ENCODE measurements at regions not wholly inside any gene's neighbourhood (a gene's known extent, or its start where the extent isn't known, plus 50 kb on each side); places are given as distances from the start of the nearest gene placed in this dataset.

GRCh38 chr2:216911008-216911407, 51.1 kb upstream of the TNP1 start:
- Mint-ChIP-seq H3K27me3 (ENCODE audit: insufficient read depth, low read depth, poor library complexity) (no peaks in the 10 kb centered on the region), H3K36me3 (ENCODE audit: low read depth) (no peaks in the 10 kb centered on the region), H3K27ac (no peak overlapping the region), H3K4me1 (no peaks in the 10 kb centered on the region), H3K9me3 (no peaks in the 10 kb centered on the region), H3K4me3 (no peak overlapping the region)
- DNase-seq (ENCODE audit: low spot score): no peak
- Histone ChIP-seq H3K4me3 (no peak overlapping the region), H3K4me2 (no peak overlapping the region), H3K9me2 (ENCODE audit: insufficient read depth) (peaks cover 4% of the 10 kb centered on the region; the same call in 1 of the 2 replicates), H3K36me3 (ENCODE audit: insufficient read depth) (no peaks in the 10 kb centered on the region), H3K4me1 (ENCODE audit: insufficient read depth) (no peaks in the 10 kb centered on the region), H3F3A (replicated peaks; ENCODE audit: low read depth) (no peaks in the 10 kb centered on the region), H3K79me2 (replicated peaks; ENCODE audit: insufficient read depth) (no peaks in the 10 kb centered on the region), H4K20me1 (replicated peaks; ENCODE audit: insufficient read depth) (no peaks in the 10 kb centered on the region), H3K27ac (ENCODE audit: low read depth) (no peak overlapping the region), H3K27me3 (ENCODE audit: insufficient read depth) (no peaks in the 10 kb centered on the region), H2AFZ (no peak overlapping the region)
- no peak for TF ChIP-seq ZNF114 (CRISPR knock-in tag; IDR thresholded peaks at IDR 0.05)
- TF ChIP-seq NANOG (IDR thresholded peaks at IDR 0.05; ENCODE audit: borderline replicate concordance): no peak
- TF ChIP-seq ZNF331 (CRISPR knock-in tag; IDR thresholded peaks at IDR 0.05; ENCODE audit: low read depth): no peak
- no peak for TF ChIP-seq CTCF (conservative IDR thresholded peaks at IDR 0.05; ENCODE audit: low read depth in 2 of 2)
- TF ChIP-seq EZH2 (IDR thresholded peaks at IDR 0.05; ENCODE audit: low read depth, unreplicated experiment): no peak
- no peak for TF ChIP-seq STAT1 (IDR thresholded peaks at IDR 0.05; ENCODE audit: unreplicated experiment)
- no peak for TF ChIP-seq JUNB (IDR thresholded peaks at IDR 0.05; ENCODE audit: unreplicated experiment)
- TF ChIP-seq EZH2phosphoT487 (IDR thresholded peaks at IDR 0.05; ENCODE audit: unreplicated experiment): no peak
- no peak for ATAC-seq

GRCh38 chr2:216909541-216910210, 49.8 kb upstream of the TNP1 start:
- no peaks in the 10 kb centered on the region for H3K27me3 Mint-ChIP-seq (ENCODE audit: insufficient read depth, low read depth, poor library complexity)
- no peak overlapping the region for H3K4me3 ChIP-seq
- no peak overlapping the region for H3K4me2 ChIP-seq
- H3K9me2 ChIP-seq (ENCODE audit: insufficient read depth): peaks cover 4% of the 10 kb centered on the region; the same call in 1 of the 2 replicates
- no peak overlapping the region for H2AFZ ChIP-seq
- H3K27ac Mint-ChIP-seq: no peak overlapping the region
- H3K4me1 ChIP-seq (ENCODE audit: insufficient read depth): no peaks in the 10 kb centered on the region
- H3K79me2 ChIP-seq (replicated peaks; ENCODE audit: insufficient read depth): no peaks in the 10 kb centered on the region
- H4K20me1 ChIP-seq (replicated peaks; ENCODE audit: insufficient read depth): no peaks in the 10 kb centered on the region
- H3K27ac ChIP-seq (ENCODE audit: low read depth): no peak overlapping the region
- no peak overlapping the region for H3K4me3 Mint-ChIP-seq
- no peaks in the 10 kb centered on the region for H3K36me3 Mint-ChIP-seq (ENCODE audit: low read depth)
- H3K36me3 ChIP-seq (ENCODE audit: insufficient read depth): no peaks in the 10 kb centered on the region
- no peaks in the 10 kb centered on the region for H3F3A ChIP-seq (replicated peaks; ENCODE audit: low read depth)
- ATAC-seq (no peak), DNase-seq (ENCODE audit: low spot score) (no peak)
- H3K9me3 Mint-ChIP-seq: no peaks in the 10 kb centered on the region; the same call in 2 of the 3 replicates
- H3K4me1 Mint-ChIP-seq: no peaks in the 10 kb centered on the region; the same call in 2 of the 3 replicates
- no peaks in the 10 kb centered on the region for H3K27me3 ChIP-seq (ENCODE audit: insufficient read depth)
- no peak for TF ChIP-seq POLR2AphosphoS5 (IDR thresholded peaks at IDR 0.05; ENCODE audit: low read depth)
- no peak for TF ChIP-seq JUNB (IDR thresholded peaks at IDR 0.05; ENCODE audit: unreplicated experiment)
- no peak for TF ChIP-seq CTCF (conservative IDR thresholded peaks at IDR 0.05; ENCODE audit: low read depth in 2 of 2)
- no peak for TF ChIP-seq EZH2 (IDR thresholded peaks at IDR 0.05; ENCODE audit: low read depth, unreplicated experiment)
- no peak for TF ChIP-seq CREB1 (CRISPR knock-in tag; IDR thresholded peaks at IDR 0.05; ENCODE audit: low read depth)
- no peak for TF ChIP-seq ZNF114 (CRISPR knock-in tag; IDR thresholded peaks at IDR 0.05)
- no peak for TF ChIP-seq REST (IDR thresholded peaks at IDR 0.05; ENCODE audit: unreplicated experiment)
